NCI-H1417 (cell line): ENCODE measurements at regions not wholly inside any gene's neighbourhood (a gene's known extent, or its start where the extent isn't known, plus 50 kb on each side); places are given as distances from the start of the nearest gene placed in this dataset.
A peak's percentile ranks its signal among the peaks of the same experiment; 100 is the strongest.
"Not testable (repeated sequence)": the region's sequence is repeated elsewhere in the genome, so short reads cannot be mapped to it uniquely, and the experiment has no call there.

Source experiments
- DNase-seq, 3 experiments: peaks; one replicate each; lab custom pipeline; 2025; lab: John Stamatoyannopoulos, UW

DNA sequence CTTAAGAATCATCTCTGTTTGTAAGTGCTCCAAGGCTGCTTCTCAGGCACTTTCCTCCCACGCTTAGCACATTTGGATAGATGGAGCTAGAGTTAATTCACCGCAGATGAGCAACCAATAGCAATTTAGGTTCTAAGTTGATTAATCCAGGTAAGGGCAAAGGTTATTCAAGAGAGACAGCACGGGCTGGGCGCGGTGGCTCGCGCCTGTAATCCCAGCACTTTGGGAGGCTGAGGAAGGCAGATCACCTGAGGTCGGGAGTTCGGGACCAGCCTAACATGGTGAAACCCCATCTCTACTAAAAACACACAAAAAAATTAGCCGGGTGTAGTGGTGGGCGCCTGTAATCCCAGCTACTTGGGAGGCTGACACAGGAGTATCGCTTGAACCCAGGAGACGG, 54.5 kb upstream of the UNC13C start:
- DNase-seq: not testable (repeated sequence)

DNA sequence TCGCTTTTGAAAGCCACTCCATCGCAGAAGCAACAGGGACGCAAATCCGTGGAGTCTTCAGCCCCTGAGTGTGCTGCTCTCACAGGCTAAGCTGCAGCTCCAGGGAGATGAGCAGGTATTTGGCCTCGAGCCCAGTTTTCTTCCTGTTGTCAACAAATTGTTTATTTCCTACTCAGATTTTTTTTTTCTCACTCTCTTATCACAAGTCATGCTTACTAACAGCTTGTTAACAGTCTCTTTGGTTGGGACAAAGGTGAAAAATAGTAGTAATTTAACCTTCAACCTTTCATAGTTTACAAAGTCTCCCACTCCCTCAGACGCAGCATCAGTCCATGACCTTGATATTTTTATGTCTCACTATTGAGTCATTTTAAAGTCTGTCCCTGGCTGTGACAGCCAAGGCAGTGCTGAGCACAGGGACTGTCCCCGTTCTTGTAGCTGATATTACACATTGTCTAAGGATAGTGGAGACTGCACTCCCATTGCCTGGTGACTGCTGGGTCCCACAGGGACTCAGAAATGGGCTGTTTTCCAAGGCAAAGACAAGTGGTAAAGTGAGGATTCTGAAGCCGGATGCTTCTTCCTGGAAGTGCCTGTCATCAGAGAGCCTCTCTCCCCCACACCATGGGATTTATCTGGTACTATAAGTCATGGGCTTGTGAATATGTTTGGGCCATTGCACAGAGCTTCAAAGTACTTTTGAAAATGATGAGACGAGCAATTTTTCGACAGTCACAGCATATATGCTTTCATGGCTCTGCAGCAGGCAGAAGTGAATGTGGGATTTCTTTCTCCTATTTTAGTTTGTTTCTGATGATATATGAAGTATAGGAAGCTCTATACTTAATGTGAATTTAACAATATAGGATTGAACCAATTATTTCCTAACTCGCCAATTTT, 59.8 kb upstream of the UNC13C start:
- DNase-seq: peak in 2 of 3 experiments; percentile 24 to 60

DNA sequence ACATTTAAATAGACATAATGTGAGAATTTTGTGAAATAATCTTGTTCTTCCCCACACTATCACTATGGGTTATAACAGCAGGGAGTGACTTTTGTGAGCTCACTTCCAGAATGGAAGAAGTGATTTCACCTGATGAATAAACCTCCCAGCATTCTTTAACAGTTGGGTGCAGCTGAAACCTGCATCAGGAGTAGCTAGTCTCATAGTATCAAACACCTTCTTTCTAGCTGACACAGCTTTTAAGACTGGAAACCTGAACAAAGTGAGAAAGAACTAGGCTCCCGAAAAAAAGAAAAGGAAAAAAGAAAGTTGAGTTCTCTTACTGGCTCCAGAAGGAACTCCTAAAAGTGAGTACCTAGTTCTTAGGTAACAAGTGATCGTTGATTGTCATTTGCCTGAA, 61.1 kb upstream of the UNC13C start:
- no peak for DNase-seq

DNA sequence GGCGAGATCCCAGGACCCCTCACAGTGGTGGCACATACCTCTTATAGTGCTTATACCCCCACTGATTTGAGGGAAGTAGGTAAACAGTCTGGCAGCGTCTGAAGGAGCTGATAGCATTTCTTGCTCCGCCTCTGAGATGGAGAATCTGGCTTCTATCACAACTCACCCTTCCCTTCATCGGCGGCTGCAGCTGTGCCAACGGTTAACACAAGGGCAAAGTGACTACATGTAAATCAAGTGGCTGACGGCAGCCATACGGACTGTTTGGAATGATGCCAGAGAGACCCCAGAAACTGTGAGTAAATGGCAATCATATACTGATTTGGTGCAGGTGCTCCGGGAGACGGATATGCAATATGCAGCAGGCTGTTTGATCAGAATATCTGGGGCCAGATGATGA, 66.8 kb upstream of the UNC13C start:
- no peak for DNase-seq

DNA sequence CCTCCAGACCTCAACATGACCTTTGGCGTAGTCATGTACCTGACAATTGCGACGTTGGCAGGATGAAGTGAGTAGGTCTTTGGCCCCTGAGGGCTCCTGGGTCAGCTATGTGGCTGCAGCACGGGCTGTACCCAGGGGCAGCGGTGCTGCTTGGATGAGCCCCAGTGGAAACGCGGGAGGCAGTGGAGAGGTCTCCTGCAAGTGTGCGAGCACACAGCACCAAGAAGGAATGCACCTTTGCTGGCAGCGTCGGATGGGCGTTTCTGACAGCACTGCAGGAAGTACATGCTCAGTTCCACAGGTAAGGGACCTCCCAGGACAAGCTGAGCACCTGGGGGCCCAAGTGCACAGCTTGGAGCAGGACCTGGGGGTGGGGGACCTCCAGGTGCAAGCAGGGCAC, 67.4 kb upstream of the UNC13C start:
- DNase-seq: no peak

DNA sequence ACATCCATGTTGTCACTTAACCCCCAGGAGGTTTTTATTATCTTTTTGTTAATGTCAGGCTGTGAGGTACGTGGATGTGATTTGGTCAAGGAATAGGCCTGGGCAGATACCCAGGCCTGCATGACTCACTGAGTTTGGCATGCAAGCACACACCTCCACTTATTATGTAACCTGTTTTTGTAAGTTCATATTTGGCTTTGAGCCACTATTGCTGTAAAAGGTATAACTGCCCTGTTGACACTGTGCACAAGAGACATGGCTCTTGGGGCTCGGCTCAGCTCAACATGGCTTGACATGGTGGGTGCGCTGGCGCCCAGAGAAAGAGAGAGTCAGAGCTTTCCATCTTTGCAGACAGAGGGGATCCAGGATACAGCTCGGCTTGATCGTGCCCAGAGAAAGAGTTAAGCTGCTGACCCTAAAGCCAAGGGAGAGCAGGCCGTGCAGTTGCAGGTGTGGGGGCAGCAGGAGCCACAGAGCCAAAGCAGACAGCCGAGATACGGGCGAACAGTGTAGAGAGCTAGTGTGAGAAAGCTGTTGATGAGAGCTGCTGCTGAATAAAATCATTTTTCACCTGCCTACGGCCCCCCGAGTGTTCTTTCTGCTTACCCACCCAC, 67.9 kb upstream of the UNC13C start:
- DNase-seq: no peak

DNA sequence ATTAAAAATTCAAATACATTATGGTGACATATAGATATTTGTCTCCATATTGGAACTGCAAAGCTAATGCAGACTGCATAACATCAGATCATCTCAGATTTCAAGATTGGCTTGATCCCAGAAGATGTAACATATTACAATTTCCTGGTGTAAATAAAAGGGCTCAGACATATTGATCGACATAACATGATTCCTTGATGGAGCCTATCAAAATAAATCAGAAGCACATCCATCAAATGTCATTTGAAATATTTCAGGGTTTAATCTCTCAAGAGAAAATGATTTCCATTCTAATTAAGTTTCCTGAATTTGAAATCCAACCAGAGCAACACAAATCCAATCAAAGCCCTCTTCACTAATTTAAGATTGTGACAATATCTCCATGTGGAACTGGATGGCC, 75.1 kb upstream of the UNC13C start:
- DNase-seq: no peak

DNA sequence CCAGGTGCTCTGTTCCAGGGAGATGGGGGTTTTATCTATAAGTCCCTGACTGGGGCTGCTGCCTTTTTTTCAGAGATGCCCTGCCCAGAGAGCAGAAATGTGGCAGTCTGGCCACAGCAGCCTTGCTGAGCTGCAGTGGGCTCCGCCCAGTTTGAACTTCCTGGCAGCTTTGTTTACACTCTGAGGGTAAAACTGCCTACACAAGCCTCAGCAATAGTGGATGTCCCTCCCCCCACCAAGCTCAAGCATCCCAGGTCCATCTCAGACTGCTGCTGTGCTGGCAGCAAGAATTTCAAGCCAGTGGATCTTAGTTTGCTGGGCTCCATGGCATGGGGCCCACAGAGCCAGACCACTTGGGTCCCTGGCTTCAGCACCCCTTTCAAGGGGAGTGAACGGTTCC, 84.8 kb upstream of the UNC13C start:
- DNase-seq: peak in 2 of 3 experiments; percentile 5 to 28

DNA sequence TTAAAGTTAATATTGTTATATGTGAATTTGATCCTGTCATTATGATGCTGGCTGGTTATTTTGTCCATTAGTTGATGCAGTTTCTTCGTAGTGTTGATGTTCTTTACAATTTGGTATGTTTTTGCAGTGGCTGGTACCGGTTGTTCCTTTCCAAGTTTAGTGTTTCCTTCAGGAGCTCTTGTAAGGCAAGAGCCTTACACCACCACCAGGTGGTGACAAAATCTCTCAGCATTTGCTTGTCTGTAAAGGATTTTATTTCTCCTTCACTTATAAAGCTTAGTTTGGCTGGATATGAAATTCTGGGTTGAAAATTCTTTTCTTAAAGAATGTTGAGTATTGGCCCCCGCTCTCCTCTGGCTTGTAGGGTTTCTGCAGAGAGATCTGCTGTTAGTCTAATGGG, 86.4 kb upstream of the UNC13C start:
- DNase-seq: not testable (repeated sequence)

DNA sequence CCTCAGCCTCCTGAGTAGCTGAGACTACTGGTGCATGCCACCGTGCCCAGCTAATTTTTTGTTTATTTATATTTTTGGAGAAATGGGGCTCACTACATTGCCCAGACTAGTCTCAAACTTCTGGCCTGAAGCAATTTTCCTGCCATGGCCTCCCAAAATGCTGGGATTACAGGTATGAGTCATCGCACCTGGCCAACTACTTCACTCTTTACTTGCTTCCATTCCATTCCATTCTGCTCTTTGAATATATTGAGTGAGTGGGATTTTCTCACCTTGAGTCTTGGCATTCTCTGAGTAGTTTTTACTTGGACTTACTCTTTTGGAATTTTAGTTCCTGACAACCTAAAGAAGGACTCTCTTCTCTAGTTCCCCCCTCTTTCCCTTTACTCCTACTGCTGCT, 93.8 kb upstream of the UNC13C start:
- DNase-seq: no peak

DNA sequence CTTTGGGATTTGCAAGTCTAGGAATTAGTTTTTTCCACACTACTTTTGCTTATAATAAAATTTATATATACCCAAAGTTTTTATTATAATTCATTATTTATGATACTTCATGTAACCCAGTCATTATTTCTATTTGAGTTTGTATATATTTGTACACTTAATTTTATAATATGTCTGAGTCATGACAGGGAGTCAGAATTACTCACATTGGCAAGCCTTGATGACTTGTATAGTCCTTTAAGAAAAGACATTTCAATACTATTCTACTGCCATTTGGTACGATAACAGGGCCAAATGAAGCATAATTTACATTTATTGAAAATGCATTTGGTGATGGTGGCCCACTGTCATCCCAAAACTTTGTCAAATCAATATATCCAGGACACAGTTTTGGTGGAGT, 95.9 kb upstream of the UNC13C start:
- no peak for DNase-seq

DNA sequence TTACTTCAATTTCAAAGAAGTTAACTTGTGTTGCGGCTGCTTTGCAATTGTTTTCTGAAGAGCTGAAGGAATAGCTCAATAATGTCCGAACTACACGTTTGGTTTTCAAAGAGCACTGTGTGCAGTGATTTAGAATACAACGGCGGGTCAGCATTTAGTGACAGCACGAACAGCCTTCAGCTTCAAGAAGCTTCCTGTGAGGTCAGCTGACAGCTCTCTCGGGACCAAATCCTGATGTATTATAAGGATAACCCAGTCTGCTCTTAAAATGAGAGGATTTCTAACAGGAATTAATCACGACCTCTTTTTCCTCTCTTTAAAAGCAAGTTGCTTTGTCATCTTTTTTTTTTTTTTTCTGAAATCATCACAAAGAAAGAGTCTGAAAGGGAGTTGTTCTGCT, 97.9 kb upstream of the UNC13C start:
- DNase-seq: peak in 1 of 3 experiments; percentile 61

DNA sequence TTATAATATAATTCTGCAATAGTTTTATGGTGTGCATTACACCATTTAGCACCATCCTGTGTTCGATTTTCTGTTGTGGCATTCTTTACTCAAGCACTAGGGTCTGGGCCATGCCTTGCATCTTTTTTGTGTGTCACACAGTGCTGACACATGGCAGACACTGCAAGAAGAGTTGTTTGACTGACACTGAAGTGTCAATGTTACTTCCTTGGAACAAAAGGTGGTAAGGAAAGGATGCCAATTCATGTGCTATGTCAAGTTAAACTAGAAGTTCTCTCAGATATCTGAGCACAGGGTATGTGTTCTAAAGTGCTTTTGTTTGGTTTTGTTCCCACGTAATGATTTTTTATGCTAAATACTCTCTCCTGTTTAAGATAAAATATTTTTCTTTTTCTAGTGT, 102.5 kb upstream of the UNC13C start:
- no peak for DNase-seq

DNA sequence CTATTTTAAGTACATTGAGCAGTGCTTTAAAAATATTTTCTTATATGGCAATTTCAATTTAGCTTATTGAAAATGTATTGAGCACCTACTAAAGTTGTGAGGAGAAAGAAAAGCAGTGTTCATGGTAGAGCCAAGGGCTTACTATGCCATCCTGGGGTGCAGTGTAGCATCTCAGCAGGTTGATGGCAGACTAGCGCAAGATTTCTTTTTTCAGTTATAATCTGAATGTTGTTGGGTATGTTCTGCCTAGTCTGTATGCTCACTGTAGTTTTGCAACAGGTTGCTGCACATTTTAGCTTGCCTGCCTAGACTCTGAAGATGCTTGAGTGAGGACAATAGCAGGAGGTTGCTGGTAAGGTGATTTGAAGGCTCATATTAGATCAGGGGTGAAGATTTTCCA, 103.1 kb upstream of the UNC13C start:
- DNase-seq: no peak

DNA sequence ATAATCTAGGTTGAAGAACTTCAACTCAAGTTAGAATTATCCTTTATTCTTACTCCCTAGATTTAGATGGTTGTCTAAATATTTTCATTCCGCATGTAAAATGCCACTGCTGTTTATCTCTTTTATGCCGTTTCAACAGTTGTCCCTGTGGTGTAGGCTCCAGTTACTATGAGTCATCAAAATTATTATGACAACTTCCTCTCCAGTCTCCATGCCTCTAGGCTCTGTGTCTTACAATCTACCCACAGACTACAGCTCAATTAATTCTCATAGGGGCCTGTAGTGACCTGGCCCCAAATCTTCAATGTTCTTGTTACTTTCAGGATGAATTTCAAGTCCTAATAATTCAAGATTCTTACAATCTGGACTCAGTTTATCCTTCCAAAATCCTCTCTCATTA, 105.8 kb upstream of the UNC13C start:
- DNase-seq: no peak

DNA sequence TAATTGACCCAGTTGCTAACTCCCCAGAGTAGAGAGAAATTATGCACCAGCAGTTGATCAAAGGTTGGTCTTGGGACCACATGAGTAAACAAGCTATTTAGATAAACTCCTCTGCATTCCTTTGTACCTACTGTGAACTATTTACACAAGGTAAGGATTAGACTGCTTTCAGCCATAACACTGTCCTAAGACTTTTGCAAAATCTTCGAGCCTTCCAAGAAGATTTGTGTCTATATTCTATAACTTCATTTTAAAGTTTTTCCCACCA, 108.5 kb upstream of the UNC13C start:
- DNase-seq: no peak

DNA sequence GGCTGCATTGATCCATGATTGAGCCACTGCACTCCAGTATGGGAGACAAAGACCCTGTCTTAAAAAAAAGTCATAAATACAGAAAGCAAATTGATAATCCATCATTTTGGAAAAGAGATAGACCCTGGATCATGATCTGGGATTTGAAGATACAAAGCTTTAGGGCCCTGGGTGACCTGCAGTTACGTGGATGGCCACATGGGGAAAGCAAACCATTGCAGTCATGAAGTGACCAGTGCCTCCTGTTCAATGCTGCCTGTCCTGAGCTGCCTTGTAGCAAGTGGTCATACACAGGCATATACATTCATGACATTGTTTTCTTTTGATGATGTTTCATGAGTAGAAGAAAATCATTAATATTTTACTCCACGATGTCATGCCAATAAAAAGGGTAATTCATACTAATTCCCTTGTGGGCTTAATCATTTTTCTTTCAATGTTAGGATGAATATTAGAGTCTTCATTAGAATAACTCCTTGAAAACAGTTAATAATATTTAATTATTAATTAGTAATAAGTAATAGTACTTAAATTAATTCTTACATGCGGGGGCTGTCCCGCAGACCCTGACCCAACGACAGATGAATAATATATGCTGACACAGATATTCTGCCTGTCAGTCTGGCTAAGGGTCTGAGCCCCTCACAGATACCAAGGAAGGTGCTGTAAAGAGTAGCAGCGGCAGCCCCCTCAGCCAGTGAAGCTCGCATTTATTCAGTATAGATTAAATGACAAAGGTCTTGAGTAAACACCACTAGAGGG, 109.0 kb upstream of the UNC13C start:
- DNase-seq: no peak

DNA sequence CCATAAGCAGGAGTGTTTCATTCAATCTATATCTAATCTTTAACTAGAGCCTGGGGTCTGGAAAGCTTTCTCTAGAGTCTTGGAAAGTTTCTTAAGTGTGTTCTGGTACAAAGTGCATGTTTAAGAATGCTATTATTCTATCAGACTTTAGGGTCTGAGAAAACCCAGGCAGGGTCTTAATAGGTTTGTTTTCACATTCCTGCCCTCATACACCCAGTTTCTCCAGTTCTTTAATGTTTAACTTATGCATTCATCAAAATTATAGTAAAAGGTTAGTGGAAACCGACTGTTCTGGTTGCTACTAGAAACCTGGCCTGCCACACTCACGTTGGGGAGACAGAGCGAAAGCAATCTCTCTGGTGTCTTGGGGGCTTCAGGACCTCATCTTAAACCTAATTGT, 102.9 kb upstream of the WDR72 start:
- no peak for DNase-seq

DNA sequence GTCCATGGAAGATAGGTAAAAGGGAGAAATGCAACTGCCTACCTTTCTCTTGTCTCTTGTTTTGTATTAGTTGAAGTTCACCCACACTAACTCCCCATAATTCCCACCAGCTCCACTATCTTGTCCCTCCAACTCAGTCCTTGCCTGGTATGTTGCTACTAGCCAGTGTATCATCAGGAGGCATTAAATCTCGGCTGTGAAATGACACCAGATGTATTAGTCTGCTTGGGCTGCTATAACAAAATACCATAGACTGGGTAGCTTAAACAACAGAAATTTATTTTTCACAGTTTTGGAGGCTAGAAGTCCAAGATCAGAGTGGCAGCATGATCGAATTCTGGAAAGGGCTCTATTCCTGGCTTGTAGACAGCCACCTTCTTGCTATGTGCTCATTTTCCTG, 102.3 kb upstream of the WDR72 start:
- no peak for DNase-seq

DNA sequence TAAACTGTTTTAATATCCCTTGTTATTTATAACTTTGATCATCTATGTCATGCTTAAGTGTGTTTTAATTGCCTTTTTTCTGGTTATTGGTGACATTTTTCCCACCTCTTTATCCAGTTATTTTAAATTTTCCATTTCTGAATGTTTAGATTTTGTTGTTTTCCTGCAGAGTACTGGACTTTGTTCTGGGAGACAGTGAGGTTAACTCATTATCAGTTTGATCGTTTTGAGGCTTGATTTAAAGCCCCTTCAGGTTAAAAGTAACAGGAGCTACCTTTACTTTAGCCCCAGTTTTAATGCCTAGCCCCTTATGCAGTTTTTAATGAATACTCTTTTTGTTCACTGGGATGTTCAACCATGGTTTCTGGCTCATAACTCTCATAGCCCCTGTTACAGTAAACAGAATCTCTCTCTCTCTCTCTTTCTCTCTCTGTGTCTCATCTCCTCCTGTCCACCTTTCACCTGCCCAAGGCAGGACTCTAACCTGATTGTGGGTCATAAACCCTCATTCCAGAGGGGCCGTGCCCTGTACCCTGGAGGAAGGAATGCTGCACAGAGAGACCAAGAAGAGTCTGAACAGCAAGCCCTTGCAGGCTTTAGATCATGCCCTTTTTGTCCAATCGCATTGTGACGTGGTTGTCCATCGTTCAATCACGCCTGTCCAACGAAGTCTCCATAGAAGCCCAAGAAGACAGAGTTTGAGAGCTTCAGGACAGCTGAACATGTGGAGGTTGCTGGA, 91.8 kb upstream of the WDR72 start:
- DNase-seq: no peak

DNA sequence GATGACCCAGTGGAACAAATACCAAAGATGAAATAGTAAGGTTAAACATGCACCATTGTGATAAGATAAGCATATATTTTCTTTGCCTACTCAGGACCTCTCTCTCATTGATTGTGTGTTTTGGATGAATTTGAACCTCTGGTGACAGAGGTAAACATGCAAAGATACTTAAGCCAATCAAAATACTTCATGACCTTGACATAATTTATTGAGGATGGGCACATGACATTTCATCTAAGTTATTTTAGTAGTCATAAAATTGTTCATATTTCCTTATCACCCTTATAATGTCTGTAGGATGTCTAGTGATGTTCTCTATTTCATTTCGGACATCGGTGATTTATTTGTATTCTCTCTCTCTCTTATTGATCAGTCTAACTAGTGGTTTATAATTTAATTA, 88.3 kb upstream of the WDR72 start:
- DNase-seq: no peak

DNA sequence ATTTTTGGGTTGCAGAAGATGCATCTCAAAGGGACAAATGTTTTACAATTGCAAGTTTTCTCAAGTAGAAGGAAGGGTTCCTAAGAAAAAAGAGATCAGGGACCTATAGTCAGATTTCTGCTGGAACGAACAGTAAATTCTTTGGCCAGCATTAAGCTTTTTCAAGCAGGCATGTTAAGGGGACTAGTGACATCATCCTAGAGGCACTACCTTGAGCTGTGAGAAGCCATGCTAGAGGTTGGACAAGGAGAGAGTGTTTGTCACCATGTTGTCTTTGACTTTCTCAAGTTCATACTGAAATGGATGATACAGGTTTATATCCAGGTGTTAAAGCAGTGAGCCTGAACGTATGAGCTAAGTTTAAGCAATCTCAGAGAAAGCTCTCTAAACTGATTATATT, 85.2 kb upstream of the WDR72 start:
- DNase-seq: no peak
